Brain microvascular endothelial cell (primary cell): ENCODE measurements at regions not wholly inside any gene's neighbourhood (a gene's known extent, or its start where the extent isn't known, plus 50 kb on each side); places are given as distances from the start of the nearest gene placed in this dataset.

ENCODE experiments used
- DNase-seq: peaks from one replicate; pipeline ENCODE4 v3.0.0-alpha.2; 2020
- H3K27ac ChIP-seq: fragments of 250-450 bp; sonication (Bioruptor Pico); 2 replicates; pipeline ENCODE4 v1.5.1; 2020; ENCODE audit warnings: mild to moderate bottlenecking, moderate library complexity
- H3K27me3 ChIP-seq: fragments of 250-450 bp; sonication (Bioruptor Pico); replicated peaks from 2 replicates; pipeline ENCODE4 v1.5.1; 2020; ENCODE audit warnings: mild to moderate bottlenecking
- H3K36me3 ChIP-seq: fragments of 250-450 bp; sonication (Bioruptor Pico); replicated peaks from 2 replicates; pipeline ENCODE4 v1.5.1; 2020; ENCODE audit warnings: mild to moderate bottlenecking
- H3K4me3 ChIP-seq: 2 replicates; pipeline ENCODE4 v1.5.1; 2011; ENCODE audit warnings: low read depth, mild to moderate bottlenecking, control low read depth, low read length, moderate library complexity
- in situ Hi-C: cut with HindIII; loops from 2 replicates; pipeline ENCODE4 v1.10.0; 2017; ENCODE audit warnings: low sequenced_read_pairs, low pct_ligation_motif_present
- TF ChIP-seq, protein P1 (sequence below): IDR thresholded peaks from 2 replicates; pipeline ENCODE4 v1.5.1; 2011; ENCODE audit warnings: low read depth, mild to moderate bottlenecking, moderate library complexity, low read length, control low read depth, inconsistent platforms; ENCODE audit errors: missing control alignments

- in situ Hi-C loops, result no loop called here
- no peaks in the 10 kb centered on the region for H3K27me3 ChIP-seq
- TF ChIP-seq, protein P1, sequence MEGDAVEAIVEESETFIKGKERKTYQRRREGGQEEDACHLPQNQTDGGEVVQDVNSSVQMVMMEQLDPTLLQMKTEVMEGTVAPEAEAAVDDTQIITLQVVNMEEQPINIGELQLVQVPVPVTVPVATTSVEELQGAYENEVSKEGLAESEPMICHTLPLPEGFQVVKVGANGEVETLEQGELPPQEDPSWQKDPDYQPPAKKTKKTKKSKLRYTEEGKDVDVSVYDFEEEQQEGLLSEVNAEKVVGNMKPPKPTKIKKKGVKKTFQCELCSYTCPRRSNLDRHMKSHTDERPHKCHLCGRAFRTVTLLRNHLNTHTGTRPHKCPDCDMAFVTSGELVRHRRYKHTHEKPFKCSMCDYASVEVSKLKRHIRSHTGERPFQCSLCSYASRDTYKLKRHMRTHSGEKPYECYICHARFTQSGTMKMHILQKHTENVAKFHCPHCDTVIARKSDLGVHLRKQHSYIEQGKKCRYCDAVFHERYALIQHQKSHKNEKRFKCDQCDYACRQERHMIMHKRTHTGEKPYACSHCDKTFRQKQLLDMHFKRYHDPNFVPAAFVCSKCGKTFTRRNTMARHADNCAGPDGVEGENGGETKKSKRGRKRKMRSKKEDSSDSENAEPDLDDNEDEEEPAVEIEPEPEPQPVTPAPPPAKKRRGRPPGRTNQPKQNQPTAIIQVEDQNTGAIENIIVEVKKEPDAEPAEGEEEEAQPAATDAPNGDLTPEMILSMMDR, result no peak
- H3K27ac ChIP-seq, result no peak overlapping the region
- H3K4me3 ChIP-seq, result no peak overlapping the region
- H3K36me3 ChIP-seq, result no peaks in the 10 kb centered on the region
- DNase-seq, result no peak
Observed at GRCh38 chr2:155141418-155141817, 442.9 kb downstream of the KCNJ3 start.

DNA sequence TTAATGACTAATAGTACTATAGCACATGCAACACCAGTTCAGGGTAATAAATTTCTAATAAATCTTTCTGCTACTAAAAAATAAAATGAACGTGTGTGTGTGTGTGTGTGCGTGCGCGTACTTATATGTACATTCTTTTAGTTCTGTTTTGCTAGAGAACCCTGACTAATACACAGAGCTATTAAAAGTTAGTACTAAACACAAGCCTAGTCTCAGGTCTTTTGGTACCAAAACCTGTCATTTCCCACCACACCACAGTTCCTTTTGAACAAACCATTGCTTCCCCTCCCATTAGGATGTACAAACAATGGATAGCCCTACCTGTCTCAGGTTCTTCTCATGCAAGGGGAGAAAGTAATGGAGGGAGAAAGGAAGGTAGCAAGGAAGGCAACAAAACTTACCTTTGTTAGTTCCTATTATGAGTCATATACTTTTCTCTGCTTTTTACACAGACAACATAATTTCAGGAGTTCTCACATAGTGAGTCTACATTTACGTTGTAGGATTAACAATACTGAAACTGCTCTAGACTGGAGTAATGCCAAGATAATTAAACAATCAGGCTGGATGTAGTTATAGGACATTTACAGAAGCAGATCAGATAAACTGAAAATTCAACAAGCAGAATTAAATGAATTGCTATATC is 427.2 kb downstream of the KCNJ3 start:
- no peaks in the 10 kb centered on the region for H3K36me3 ChIP-seq
- TF ChIP-seq, protein P1, result no peak
- in situ Hi-C loops, result no loop called here
- no peak overlapping the region for H3K4me3 ChIP-seq
- no peaks in the 10 kb centered on the region for H3K27me3 ChIP-seq
- no peak overlapping the region for H3K27ac ChIP-seq
- DNase-seq, result no peak

DNA sequence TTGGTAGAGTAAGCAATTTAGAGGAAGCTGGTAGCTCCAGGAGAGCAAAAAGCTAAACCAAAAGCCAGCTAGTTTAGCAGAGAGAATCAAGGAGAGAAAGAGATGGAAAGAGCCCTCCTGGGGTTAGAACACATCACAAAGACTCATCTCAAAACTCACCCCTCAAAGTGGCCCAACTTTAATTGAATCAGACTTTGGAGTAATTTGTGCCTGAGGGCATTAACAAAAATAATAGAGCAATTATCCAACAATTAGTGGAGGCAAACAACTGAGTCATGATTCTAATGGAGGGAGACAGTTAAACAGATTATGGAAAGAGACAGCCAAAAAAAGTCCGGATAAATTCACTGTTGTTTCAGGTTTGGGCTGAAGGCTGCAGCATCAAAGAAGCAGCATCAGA is 417.4 kb downstream of the KCNJ3 start:
- Histone ChIP-seq H3K4me3 (no peak overlapping the region), H3K36me3 (no peaks in the 10 kb centered on the region), H3K27ac (no peak overlapping the region), H3K27me3 (no peaks in the 10 kb centered on the region)
- in situ Hi-C loops, result no loop called here
- DNase-seq, result no peak
- TF ChIP-seq, protein P1, result no peak

DNA sequence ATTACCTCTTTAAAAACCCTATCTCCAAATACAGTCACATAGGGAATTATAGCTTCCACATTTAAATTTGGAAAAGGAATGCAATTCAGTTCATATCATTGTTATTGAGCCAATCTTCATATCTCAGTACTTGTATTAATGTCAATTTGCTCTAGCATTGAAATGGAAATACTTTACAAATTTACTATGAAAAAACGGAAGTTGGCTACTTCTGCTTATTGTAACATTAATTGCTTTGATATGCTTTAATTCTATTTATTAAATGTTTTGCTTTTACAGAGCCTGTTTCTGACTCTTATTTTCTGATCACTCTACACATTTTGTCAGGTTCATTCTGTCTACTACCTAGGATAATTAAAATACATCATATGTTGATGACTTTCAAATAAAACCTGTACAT is 412.6 kb downstream of the KCNJ3 start:
- Histone ChIP-seq H3K27me3 (no peaks in the 10 kb centered on the region), H3K36me3 (no peaks in the 10 kb centered on the region), H3K27ac (no peak overlapping the region), H3K4me3 (no peak overlapping the region)
- DNase-seq, result no peak
- in situ Hi-C loops, result no loop called here
- TF ChIP-seq, protein P1, result no peak

DNA sequence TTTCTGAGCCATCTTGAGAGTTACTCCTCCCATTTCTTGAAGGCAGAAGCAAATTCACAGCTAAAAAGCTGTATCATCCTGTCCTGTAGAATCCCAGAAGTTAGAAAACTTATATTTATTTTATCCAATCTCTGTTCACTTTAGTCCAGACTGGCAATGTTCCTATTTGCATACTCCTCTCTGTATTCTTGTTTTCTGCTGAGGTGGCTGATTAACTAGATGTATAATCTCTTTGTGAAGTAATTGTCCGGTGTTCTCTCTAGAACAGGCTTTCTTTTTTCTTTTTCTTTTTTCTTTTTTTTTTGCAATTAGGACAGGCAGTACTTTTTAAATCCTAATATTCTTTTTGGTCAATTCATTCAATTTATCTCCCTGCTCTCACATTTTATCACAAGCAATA is 411.0 kb downstream of the KCNJ3 start:
- in situ Hi-C loops, result no loop called here
- no peak overlapping the region for H3K27ac ChIP-seq
- H3K36me3 ChIP-seq, result no peaks in the 10 kb centered on the region
- H3K4me3 ChIP-seq, result no peak overlapping the region
- DNase-seq, result no peak
- TF ChIP-seq, protein P1, result no peak
- no peaks in the 10 kb centered on the region for H3K27me3 ChIP-seq

- H3K36me3 ChIP-seq, result no peaks in the 10 kb centered on the region
- in situ Hi-C loops, result no loop called here
- DNase-seq, result no peak
- no peak overlapping the region for H3K27ac ChIP-seq
- H3K4me3 ChIP-seq, result no peak overlapping the region
- no peaks in the 10 kb centered on the region for H3K27me3 ChIP-seq
- TF ChIP-seq, protein P1, result no peak
Observed at GRCh38 chr2:155100261-155100660, 401.8 kb downstream of the KCNJ3 start.
